Suppressor macrophage treated with lipopolysaccharide for 1 hour (primary cell): ENCODE measurements at regions not wholly inside any gene's neighbourhood (a gene's known extent, or its start where the extent isn't known, plus 50 kb on each side); places are given as distances from the start of the nearest gene placed in this dataset.
"Not testable (repeated sequence)": the region's sequence is repeated elsewhere in the genome, so short reads cannot be mapped to it uniquely, and the experiment has no call there.

Source experiments
- DNase-seq, 3 donors: peaks; one replicate each; pipeline ENCODE4 v3.0.0-alpha.2; 2020 to 2022

GRCh38 chr5:103425686-103426454 is 136.7 kb downstream of the NUDT12 start:
- DNase-seq: no peak

GRCh38 chr5:103424453-103425205 is 138.0 kb downstream of the NUDT12 start:
- DNase-seq: no peak

DNA sequence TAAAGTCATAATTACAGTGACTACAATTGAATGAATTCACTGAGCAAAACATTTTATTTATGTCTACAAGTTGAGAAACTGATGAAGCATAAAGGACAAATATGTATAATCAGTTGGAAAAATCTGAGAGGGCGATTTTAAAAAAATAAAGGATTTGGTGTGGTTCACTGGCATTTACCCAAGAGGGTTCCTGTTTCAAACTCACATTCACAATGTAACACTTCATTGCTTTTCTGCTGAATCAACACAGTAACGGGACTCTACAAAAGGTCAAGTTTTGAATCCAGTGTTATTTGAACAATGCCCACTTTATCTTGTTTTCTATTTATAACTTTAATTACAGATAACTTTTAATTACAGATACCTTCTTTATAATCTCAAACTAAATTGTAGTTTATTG is 138.6 kb downstream of the NUDT12 start:
- no peak for DNase-seq

DNA sequence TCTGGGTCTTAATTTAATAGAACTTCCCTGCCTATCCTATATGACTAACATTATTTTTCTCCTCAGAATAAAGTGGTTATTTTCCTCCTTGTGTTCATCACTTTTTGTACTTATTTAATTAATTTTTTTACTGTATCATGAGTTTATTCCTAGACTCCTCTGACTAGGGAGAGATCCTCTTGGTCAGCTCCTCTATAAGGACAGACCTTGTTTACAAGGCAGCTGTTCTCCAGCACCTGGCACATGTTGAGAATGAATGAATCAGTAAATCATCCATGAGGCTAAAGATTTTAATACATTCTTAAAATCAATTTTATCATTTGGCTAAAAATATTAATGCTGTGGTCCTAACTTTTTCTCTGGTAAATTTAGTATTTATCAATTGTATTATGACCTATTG is 139.8 kb downstream of the NUDT12 start:
- no peak for DNase-seq

DNA sequence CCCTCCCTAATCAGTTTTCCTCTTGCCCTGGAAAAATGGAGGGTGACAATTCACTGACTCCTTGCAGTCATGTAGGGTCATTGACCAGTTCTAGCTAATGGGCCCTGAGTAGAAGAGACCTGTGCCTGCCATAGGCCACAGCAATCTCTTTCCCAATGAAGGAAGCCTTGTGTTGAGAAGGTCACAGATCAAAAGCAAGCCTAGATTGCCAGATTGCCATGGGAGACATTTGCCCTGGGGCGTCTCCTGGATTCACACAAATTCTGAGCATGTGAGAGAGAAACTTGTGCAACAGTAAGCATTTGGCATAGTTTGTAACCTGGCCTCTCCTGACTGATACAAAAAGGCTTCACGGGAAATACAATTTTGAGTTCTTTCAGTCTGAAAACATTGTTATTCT is 148.0 kb downstream of the NUDT12 start:
- DNase-seq: no peak

DNA sequence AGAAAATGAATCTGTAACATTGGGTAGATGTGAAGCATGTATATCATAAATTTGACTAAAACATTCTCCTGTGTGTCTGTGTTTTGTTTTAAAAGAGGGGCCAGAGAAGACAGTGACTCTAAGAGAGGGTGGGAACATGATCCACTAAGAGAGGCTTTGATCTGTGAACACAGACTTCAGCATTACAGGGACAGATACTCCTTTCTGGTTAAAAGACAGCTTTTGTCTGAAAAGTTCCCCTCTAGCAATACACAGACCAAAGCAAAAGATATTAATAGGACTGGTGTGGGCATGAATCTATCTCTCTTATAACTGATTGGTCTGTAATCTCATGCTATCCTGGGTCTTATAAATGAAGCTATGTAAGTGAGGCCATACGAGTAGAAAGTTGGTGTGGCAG is 150.9 kb downstream of the NUDT12 start:
- no peak for DNase-seq

- DNase-seq: no peak
These were observed 151.6 kb downstream of the MACIR start for GRCh38 chr5:103410172-103410571.

GRCh38 chr5:103409013-103409670 is 150.6 kb downstream of the MACIR start:
- no peak for DNase-seq

- no peak for DNase-seq
These were observed 149.8 kb downstream of the MACIR start for GRCh38 chr5:103408408-103408807.

DNA sequence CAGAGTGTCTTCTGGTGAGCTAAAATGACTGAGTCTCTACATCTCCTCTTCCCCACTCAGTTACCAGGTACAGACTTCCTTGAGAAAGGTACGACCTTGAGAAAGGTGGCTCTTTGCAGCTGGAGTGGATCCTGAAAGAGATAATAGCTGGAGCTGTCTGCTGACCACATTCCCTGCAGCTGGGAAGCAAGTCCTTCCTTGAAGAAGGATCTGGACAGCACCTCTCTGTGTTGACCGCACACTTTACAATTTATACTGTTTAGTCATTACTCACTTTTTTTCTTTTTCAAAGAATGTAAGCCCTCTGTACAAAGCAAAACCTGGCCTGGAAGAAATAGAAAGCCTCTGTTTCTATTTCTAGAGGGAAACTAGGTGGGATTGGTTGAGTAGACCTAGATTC is 148.8 kb downstream of the MACIR start:
- no peak for DNase-seq

- no peak for DNase-seq
These were observed 145.9 kb downstream of the MACIR start for GRCh38 chr5:103404483-103404882.

DNA sequence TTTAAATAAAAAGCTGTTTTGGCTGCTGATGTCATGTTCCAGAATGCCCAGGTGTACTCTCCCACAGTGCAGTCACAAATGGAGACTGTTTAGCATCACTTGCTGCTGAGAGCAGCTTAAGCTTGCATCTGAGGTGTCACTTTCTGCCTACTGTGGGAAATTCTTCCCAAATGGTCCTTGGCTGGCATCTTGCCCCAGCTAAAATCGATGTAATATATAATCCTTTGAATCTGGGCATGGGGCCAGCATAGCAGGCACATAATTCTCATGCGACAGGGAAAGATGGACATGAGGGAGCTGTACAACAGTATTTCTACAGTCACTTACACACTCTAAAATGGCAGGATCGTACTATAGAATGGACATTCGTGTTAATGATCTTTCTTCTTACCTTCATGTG is 144.3 kb downstream of the MACIR start:
- no peak for DNase-seq

GRCh38 chr5:103397739-103398581 is 139.4 kb downstream of the MACIR start:
- DNase-seq: no peak

DNA sequence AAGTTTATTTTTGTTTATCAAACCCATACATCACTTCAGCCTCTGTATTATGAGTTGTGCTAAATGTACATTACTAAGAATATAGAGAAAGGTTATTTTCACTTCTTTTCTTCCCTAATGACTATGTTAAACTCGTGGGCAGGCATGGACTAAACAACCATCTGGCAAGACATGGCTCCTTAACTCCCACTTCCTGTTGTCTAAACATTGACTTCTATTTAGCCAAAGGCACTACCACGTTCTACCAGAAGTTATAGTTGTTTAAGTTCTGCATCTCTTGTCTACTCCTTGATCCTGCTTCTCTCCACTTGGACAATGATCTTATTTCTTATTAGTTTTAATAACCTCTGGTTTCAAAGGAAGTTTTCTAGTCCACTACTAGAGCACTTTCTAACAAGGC is 136.1 kb downstream of the MACIR start:
- no peak for DNase-seq

GRCh38 chr5:103393101-103393754 is 134.7 kb downstream of the MACIR start:
- peak; percentile 15 to 30 (median 19) for DNase-seq

GRCh38 chr5:103391659-103392058 is 133.1 kb downstream of the MACIR start:
- no peak for DNase-seq

GRCh38 chr5:103389846-103390245 is 131.3 kb downstream of the MACIR start:
- DNase-seq: no peak

- no peak for DNase-seq
These were observed 130.8 kb downstream of the MACIR start for GRCh38 chr5:103389357-103389756.

GRCh38 chr5:103385722-103386121 is 127.2 kb downstream of the MACIR start:
- DNase-seq: no peak

DNA sequence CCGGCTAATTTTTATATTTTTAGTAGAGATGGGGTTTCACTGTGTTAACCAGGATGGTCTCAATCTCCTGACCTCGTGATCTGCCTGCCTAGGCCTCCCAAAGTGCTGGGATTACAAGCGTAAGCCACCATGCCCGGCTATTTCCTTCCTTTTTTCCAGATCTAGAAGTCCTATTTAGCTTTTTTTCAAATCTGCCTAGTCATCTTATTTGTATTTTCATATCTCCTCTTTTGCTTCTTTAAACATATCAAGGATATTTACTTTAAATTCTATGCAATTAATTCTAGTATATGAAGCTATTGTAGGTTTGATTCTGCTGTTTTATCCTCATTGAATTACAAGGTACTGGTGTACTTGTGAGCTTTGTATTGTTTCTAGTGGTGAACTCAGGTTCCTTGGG is 119.1 kb downstream of the MACIR start:
- DNase-seq: not testable (repeated sequence)

- no peak for DNase-seq
These were observed 117.5 kb downstream of the MACIR start for GRCh38 chr5:103375863-103376591.

DNA sequence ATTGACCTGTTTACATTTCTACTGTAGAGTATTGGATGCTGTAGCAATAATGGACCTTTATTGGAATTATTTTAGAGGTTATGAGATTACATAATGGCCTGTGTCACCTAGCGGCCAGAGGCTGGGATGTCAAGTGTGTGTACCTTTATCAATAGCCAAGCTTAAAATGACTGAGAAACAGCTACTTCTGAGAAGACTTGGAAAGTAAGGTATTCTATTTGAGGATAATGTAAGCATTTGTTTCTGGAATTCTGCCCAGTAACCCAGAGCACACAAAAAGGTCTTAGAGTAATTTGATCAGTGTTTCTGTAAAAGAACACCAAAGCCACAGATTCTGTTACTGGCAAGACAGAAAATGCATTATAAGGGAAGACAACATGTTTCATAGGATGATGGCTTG is 116.8 kb downstream of the MACIR start:
- DNase-seq: no peak
